Activated CD4-positive, alpha-beta T cell treated with anti-CD3 and anti-CD28 coated beads, Interleukin-2, amount 50 U/mL, for 1 hour (primary cell): ENCODE measurements at regions not wholly inside any gene's neighbourhood (a gene's known extent, or its start where the extent isn't known, plus 50 kb on each side); places are given as distances from the start of the nearest gene placed in this dataset.

Experiments
- DNase-seq: peaks from one replicate; pipeline ENCODE4 v3.0.0-alpha.2; 2020

GRCh38 chr4:180564448-180564847, 1678.8 kb upstream of the TENM3 start:
- DNase-seq: no peak

GRCh38 chr4:180565856-180566431, 1677.3 kb upstream of the TENM3 start:
- DNase-seq: no peak

- no peak for DNase-seq
Observed at GRCh38 chr4:180566492-180566891, 1676.7 kb upstream of the TENM3 start.

- no peak for DNase-seq
Observed at GRCh38 chr4:180567080-180567479, 1676.1 kb upstream of the TENM3 start.

- no peak for DNase-seq
Observed at GRCh38 chr4:180571516-180572055, 1671.6 kb upstream of the TENM3 start.

- DNase-seq: no peak
Observed at GRCh38 chr4:180578175-180578574, 1665.0 kb upstream of the TENM3 start.

GRCh38 chr4:180581061-180581460, 1662.1 kb upstream of the TENM3 start:
- no peak for DNase-seq

- DNase-seq: no peak
Observed at GRCh38 chr4:180587379-180587778, 1655.8 kb upstream of the TENM3 start.

GRCh38 chr4:180589575-180589974, 1653.6 kb upstream of the TENM3 start:
- DNase-seq: no peak

- no peak for DNase-seq
Observed at GRCh38 chr4:180596888-180597483, 1646.2 kb upstream of the TENM3 start.

GRCh38 chr4:180598281-180598680, 1644.9 kb upstream of the TENM3 start:
- no peak for DNase-seq

- DNase-seq: no peak
Observed at GRCh38 chr4:180603791-180604190, 1639.4 kb upstream of the TENM3 start.

GRCh38 chr4:180610324-180610723, 1632.9 kb upstream of the TENM3 start:
- no peak for DNase-seq

GRCh38 chr4:180615746-180616145, 1627.5 kb upstream of the TENM3 start:
- no peak for DNase-seq

- DNase-seq: no peak
Observed at GRCh38 chr4:180617196-180617595, 1626.0 kb upstream of the TENM3 start.

- DNase-seq: no peak
Observed at GRCh38 chr4:180618396-180618795, 1624.8 kb upstream of the TENM3 start.

- no peak for DNase-seq
Observed at GRCh38 chr4:180619440-180619839, 1623.8 kb upstream of the TENM3 start.

- DNase-seq: no peak
Observed at GRCh38 chr4:180622254-180622653, 1620.9 kb upstream of the TENM3 start.

- no peak for DNase-seq
Observed at GRCh38 chr4:180625653-180626052, 1617.5 kb upstream of the TENM3 start.

- no peak for DNase-seq
Observed at GRCh38 chr4:180630012-180630665, 1613.1 kb upstream of the TENM3 start.

GRCh38 chr4:180634306-180634705, 1608.9 kb upstream of the TENM3 start:
- no peak for DNase-seq

GRCh38 chr4:180635281-180635680, 1607.9 kb upstream of the TENM3 start:
- no peak for DNase-seq

GRCh38 chr4:180636696-180637404, 1606.4 kb upstream of the TENM3 start:
- DNase-seq: no peak

- no peak for DNase-seq
Observed at GRCh38 chr4:180637616-180638015, 1605.6 kb upstream of the TENM3 start.
